ENCODE measurements at regions not wholly inside any gene's neighbourhood (a gene's known extent, or its start where the extent isn't known, plus 50 kb on each side); places are given as distances from the start of the nearest gene placed in this dataset.
"Not testable (repeated sequence)": the region's sequence is repeated elsewhere in the genome, so short reads cannot be mapped to it uniquely, and the experiment has no call there.

- Histone ChIP-seq H3K9me3 (ENCODE audit: severe bottlenecking) (no peaks in the 10 kb centered on the region), H3K36me3 (ENCODE audit: low read depth) (no peaks in the 10 kb centered on the region), H3K4me1 (ENCODE audit: insufficient read depth, poor library complexity, severe bottlenecking) (no peaks in the 10 kb centered on the region), H3K27me3 (ENCODE audit: insufficient read depth, poor library complexity, severe bottlenecking) (no peaks in the 10 kb centered on the region), H3K27ac (ENCODE audit: poor library complexity, severe bottlenecking) (no peak overlapping the region), H3K4me3 (ENCODE audit: severe bottlenecking) (no peak overlapping the region)
- TF ChIP-seq, protein P1, sequence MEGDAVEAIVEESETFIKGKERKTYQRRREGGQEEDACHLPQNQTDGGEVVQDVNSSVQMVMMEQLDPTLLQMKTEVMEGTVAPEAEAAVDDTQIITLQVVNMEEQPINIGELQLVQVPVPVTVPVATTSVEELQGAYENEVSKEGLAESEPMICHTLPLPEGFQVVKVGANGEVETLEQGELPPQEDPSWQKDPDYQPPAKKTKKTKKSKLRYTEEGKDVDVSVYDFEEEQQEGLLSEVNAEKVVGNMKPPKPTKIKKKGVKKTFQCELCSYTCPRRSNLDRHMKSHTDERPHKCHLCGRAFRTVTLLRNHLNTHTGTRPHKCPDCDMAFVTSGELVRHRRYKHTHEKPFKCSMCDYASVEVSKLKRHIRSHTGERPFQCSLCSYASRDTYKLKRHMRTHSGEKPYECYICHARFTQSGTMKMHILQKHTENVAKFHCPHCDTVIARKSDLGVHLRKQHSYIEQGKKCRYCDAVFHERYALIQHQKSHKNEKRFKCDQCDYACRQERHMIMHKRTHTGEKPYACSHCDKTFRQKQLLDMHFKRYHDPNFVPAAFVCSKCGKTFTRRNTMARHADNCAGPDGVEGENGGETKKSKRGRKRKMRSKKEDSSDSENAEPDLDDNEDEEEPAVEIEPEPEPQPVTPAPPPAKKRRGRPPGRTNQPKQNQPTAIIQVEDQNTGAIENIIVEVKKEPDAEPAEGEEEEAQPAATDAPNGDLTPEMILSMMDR (IDR thresholded peaks at IDR 0.05; ENCODE audit: poor library complexity, severe bottlenecking): no peak
- DNase-seq (ENCODE audit: low spot score): no peak
- ATAC-seq (ENCODE audit: low read depth): no peak
Observed at GRCh38 chr12:72742568-72742967, 470.4 kb downstream of the TRHDE start.

- no peaks in the 10 kb centered on the region for H3K4me1 ChIP-seq (ENCODE audit: insufficient read depth, poor library complexity, severe bottlenecking)
- TF ChIP-seq, protein P1 (IDR thresholded peaks at IDR 0.05; ENCODE audit: poor library complexity, severe bottlenecking): no peak
- H3K9me3 ChIP-seq (ENCODE audit: severe bottlenecking): no peaks in the 10 kb centered on the region
- H3K27me3 ChIP-seq (ENCODE audit: insufficient read depth, poor library complexity, severe bottlenecking): no peaks in the 10 kb centered on the region
- H3K27ac ChIP-seq (ENCODE audit: poor library complexity, severe bottlenecking): no peak overlapping the region
- ATAC-seq (ENCODE audit: low read depth): no peak
- H3K4me3 ChIP-seq (ENCODE audit: severe bottlenecking): no peak overlapping the region
- H3K36me3 ChIP-seq (ENCODE audit: low read depth): no peaks in the 10 kb centered on the region
- DNase-seq (ENCODE audit: low spot score): no peak
Observed at GRCh38 chr12:72746048-72746447, 473.9 kb downstream of the TRHDE start.

- Histone ChIP-seq H3K4me1 (ENCODE audit: insufficient read depth, poor library complexity, severe bottlenecking) (no peaks in the 10 kb centered on the region), H3K4me3 (ENCODE audit: severe bottlenecking) (no peak overlapping the region), H3K27me3 (ENCODE audit: insufficient read depth, poor library complexity, severe bottlenecking) (no peaks in the 10 kb centered on the region), H3K27ac (ENCODE audit: poor library complexity, severe bottlenecking) (no peak overlapping the region), H3K9me3 (ENCODE audit: severe bottlenecking) (no peaks in the 10 kb centered on the region), H3K36me3 (ENCODE audit: low read depth) (no peaks in the 10 kb centered on the region)
- DNase-seq (ENCODE audit: low spot score): no peak
- TF ChIP-seq, protein P1 (IDR thresholded peaks at IDR 0.05; ENCODE audit: poor library complexity, severe bottlenecking): no peak
- no peak for ATAC-seq (ENCODE audit: low read depth)
Observed at GRCh38 chr12:72747111-72747849, 475.1 kb downstream of the TRHDE start.

DNA sequence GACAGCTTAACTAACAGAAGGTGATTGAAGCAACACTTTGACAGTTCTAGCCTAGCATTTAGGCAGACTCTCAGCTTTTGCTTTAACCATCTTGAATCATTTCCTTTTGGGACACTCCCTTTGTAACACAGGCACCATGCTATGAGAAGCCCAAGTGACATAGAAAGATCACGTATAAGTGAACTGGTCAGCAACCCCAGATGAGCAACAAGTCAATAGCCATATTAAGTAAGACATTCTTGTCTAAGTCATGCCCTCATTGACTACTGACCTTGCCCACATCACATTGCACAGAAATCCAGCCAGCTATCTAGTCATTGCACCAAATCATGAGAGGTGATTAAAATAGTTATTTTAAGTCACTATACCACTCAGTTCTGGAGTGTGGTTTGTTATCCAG lies 476.8 kb downstream of the TRHDE start:
- TF ChIP-seq, protein P1 (IDR thresholded peaks at IDR 0.05; ENCODE audit: poor library complexity, severe bottlenecking): no peak
- Histone ChIP-seq H3K9me3 (ENCODE audit: severe bottlenecking) (no peaks in the 10 kb centered on the region), H3K27ac (ENCODE audit: poor library complexity, severe bottlenecking) (no peak overlapping the region), H3K4me1 (ENCODE audit: insufficient read depth, poor library complexity, severe bottlenecking) (no peaks in the 10 kb centered on the region), H3K4me3 (ENCODE audit: severe bottlenecking) (no peak overlapping the region), H3K36me3 (ENCODE audit: low read depth) (no peaks in the 10 kb centered on the region), H3K27me3 (ENCODE audit: insufficient read depth, poor library complexity, severe bottlenecking) (no peaks in the 10 kb centered on the region)
- ATAC-seq (ENCODE audit: low read depth): no peak
- DNase-seq (ENCODE audit: low spot score): no peak

DNA sequence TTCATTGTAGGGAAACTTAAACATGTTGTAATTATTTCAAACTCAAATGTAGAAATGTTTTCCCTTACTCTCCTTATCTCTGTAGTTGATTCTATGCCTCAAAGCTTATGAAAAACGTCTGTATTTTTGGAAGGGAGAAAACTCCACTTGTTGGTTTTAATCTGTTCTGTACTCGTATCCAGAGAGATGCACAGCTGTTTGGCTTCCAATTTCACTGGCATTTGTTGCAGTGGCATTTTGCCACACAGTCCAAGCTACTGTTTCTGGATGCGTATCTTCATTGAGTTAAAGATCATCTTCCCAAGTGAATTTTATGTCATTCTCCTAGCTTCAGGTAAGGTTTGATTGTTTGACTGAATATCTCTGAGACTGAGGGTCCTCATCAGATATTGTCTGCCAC lies 481.4 kb downstream of the TRHDE start:
- no peak for DNase-seq (ENCODE audit: low spot score)
- TF ChIP-seq, protein P1 (IDR thresholded peaks at IDR 0.05; ENCODE audit: poor library complexity, severe bottlenecking): no peak
- no peaks in the 10 kb centered on the region for H3K36me3 ChIP-seq (ENCODE audit: low read depth)
- no peak overlapping the region for H3K4me3 ChIP-seq (ENCODE audit: severe bottlenecking)
- ATAC-seq (ENCODE audit: low read depth): no peak
- H3K27me3 ChIP-seq (ENCODE audit: insufficient read depth, poor library complexity, severe bottlenecking): no peaks in the 10 kb centered on the region
- no peaks in the 10 kb centered on the region for H3K4me1 ChIP-seq (ENCODE audit: insufficient read depth, poor library complexity, severe bottlenecking)
- H3K9me3 ChIP-seq (ENCODE audit: severe bottlenecking): no peaks in the 10 kb centered on the region
- no peak overlapping the region for H3K27ac ChIP-seq (ENCODE audit: poor library complexity, severe bottlenecking)

GRCh38 chr12:72754026-72754425 lies 481.9 kb downstream of the TRHDE start:
- ATAC-seq (ENCODE audit: low read depth); H3K27me3 ChIP-seq (ENCODE audit: insufficient read depth, poor library complexity, severe bottlenecking); H3K4me3 ChIP-seq (ENCODE audit: severe bottlenecking); H3K9me3 ChIP-seq (ENCODE audit: severe bottlenecking); H3K4me1 ChIP-seq (ENCODE audit: insufficient read depth, poor library complexity, severe bottlenecking); DNase-seq (ENCODE audit: low spot score); H3K36me3 ChIP-seq (ENCODE audit: low read depth); H3K27ac ChIP-seq (ENCODE audit: poor library complexity, severe bottlenecking): not testable (repeated sequence)

Measured in RWPE2 (cell line).